ENCODE measurements at regions not wholly inside any gene's neighbourhood (a gene's known extent, or its start where the extent isn't known, plus 50 kb on each side); places are given as distances from the start of the nearest gene placed in this dataset.

- TF ChIP-seq ZNF407 (CRISPR knock-in tag; IDR thresholded peaks at IDR 0.05; ENCODE audit: not compliant biosample characterization), result no peak
Observed at GRCh38 chr3:89699771-89700170, 592.4 kb downstream of the EPHA3 start (continued).

- POLR2A ChIA-PET, result no interaction called here
- no TSS peak for BruUV-seq (replicated peaks)
- intact Hi-C loops (cut with micrococcal nuclease; ENCODE audit: unreplicated experiment) (no loop called here), in situ Hi-C loops (cut with HindIII; ENCODE audit: extremely low pct_ligation_motif_present, low pct_unique_long_range_greater_than_20kb) (no loop called here)
- Histone ChIP-seq H3K27me3 (ENCODE audit: control insufficient read depth in 1 of 2, insufficient read depth in 2 of 2, low read length in 2 of 2) (no peaks in the 10 kb centered on the region), H3K9me3 (ENCODE audit: low read length) (peaks cover 21% of the 10 kb centered on the region; the same call in 1 of the 2 replicates), H3K36me3 (replicated peaks in 1 of 2; ENCODE audit: control insufficient read depth in 1 of 2, insufficient read depth in 2 of 2, low read length in 2 of 2) (no peaks in the 10 kb centered on the region), H2AFZ (ENCODE audit: low read length) (no peak overlapping the region), H3K27ac (ENCODE audit: extremely low read length, insufficient read depth, low read length) (no peak overlapping the region), H3K4me3 (replicated peaks in 1 of 3; ENCODE audit: insufficient read depth in 1 of 3, low read depth in 2 of 3, low read length in 3 of 3) (no peak overlapping the region), H3K4me2 (ENCODE audit: low read depth, low read length) (no peak overlapping the region), H3K4me1 (ENCODE audit: insufficient read depth, low read length) (no peaks in the 10 kb centered on the region), H3K9ac (ENCODE audit: insufficient read depth, low read depth, low read length) (no peak overlapping the region), H4K20me1 (ENCODE audit: insufficient read depth, low read length) (no peaks in the 10 kb centered on the region), H3K79me2 (ENCODE audit: insufficient read depth, low read length) (no peaks in the 10 kb centered on the region)
- no peak for TF ChIP-seq KLF13 (CRISPR knock-in tag; IDR thresholded peaks at IDR 0.05)
- no peak for TF ChIP-seq ETS1 (CRISPR knock-in tag; IDR thresholded peaks at IDR 0.05)
- TF ChIP-seq THAP9 (CRISPR knock-in tag; IDR thresholded peaks at IDR 0.05; ENCODE audit: borderline replicate concordance), result no peak
- CTCF ChIA-PET (ENCODE audit: low intra/inter-chr PET ratio, low total read pairs), result no interaction called here
- ATAC-seq, result no peak
- WGBS (ENCODE audit: low lambda C conversion rate), result 11% methylated on average over 5 of the region's 5 CpGs
- FAIRE-seq, result no peak
- DNase-seq (ENCODE audit: low spot score), result no peak
Observed at GRCh38 chr3:89702404-89702803, 595.0 kb downstream of the EPHA3 start.

Data from HepG2 (cell line).